Lung (tissue), 11 donors: ENCODE measurements at regions not wholly inside any gene's neighbourhood (a gene's known extent, or its start where the extent isn't known, plus 50 kb on each side); places are given as distances from the start of the nearest gene placed in this dataset.

Source experiments
- ATAC-seq: fragments of 200-7000 bp; cut with Tn5 transposase; one replicate; pipeline ENCODE4 v1.9.1; 2020; ENCODE audit warnings: moderate number of reproducible peaks; ENCODE audit not compliant: insufficient read depth, low FRiP score
- DNase-seq, 3 donors: peaks; one replicate each; pipeline ENCODE4 v3.0.0-alpha.2; 2013 to 2017
- H3K27ac ChIP-seq, 2 donors: one replicate each; pipeline ENCODE4 v1.5.1; 2013; ENCODE audit warnings: mild to moderate bottlenecking in 2 of 2, moderate library complexity in 2 of 2, control low read depth in 1 of 2, inconsistent platforms in 1 of 2, low read depth in 1 of 2, low read length in 1 of 2
- H3K27me3 ChIP-seq, 3 donors: one replicate each; pipeline ENCODE4 v1.5.1; 2013; ENCODE audit warnings: low read length in 2 of 3; ENCODE audit not compliant: control insufficient read depth in 3 of 3, insufficient read depth in 3 of 3
- H3K36me3 ChIP-seq, 4 donors: one replicate each; pipeline ENCODE4 v1.5.1; 2013; ENCODE audit warnings: low read length in 4 of 4, mild to moderate bottlenecking in 1 of 4, moderate library complexity in 1 of 4; ENCODE audit not compliant: control insufficient read depth in 4 of 4, insufficient read depth in 4 of 4
- H3K4me1 ChIP-seq, 5 donors: one replicate each; pipeline ENCODE4 v1.5.1; 2013; ENCODE audit warnings: low read length in 5 of 5, mild to moderate bottlenecking in 2 of 5, moderate library complexity in 1 of 5; ENCODE audit not compliant: control insufficient read depth in 5 of 5, insufficient read depth in 5 of 5
- H3K4me3 ChIP-seq: one replicate; pipeline ENCODE4 v1.5.1; 2013; ENCODE audit warnings: mild to moderate bottlenecking, control low read depth, moderate library complexity
- H3K9ac ChIP-seq, 2 donors: one replicate each; pipeline ENCODE4 v1.5.1; 2013; ENCODE audit warnings: low read length in 2 of 2, control low read depth in 1 of 2; ENCODE audit not compliant: insufficient read depth in 1 of 2
- H3K9me3 ChIP-seq, 4 donors: one replicate each; pipeline ENCODE4 v1.5.1; 2013; ENCODE audit warnings: low read length in 3 of 4, mild to moderate bottlenecking in 1 of 4, moderate library complexity in 1 of 4; ENCODE audit not compliant: control insufficient read depth in 4 of 4, insufficient read depth in 3 of 4
- CTCF ChIP-seq: IDR thresholded peaks from 2 replicates; pipeline ENCODE4 v1.5.1; 2012; ENCODE audit warnings: mild to moderate bottlenecking; ENCODE audit errors: control extremely low read depth, extremely low read depth
- WGBS, 2 donors: extraction: QIAGEN DNeasy Blood & Tissue Kit; methylation state at CpG; one replicate each; pipeline ENCODE4 v1.1.7; 2013; 5-methylcytosine and 5-hydroxymethylcytosine counted together
- donor health status: control.
- donor health status: control.
- donor health status: Bipolar disorder and iron deficiency.
- donor health status: healthy.
- donor health status: DM: yes; HTN: yes; CAD: no.

GRCh38 chr12:86445356-86445755, 189.2 kb upstream of the MGAT4C start:
- Histone ChIP-seq H3K4me3 (no peak overlapping the region), H3K36me3 (no peaks in the 10 kb centered on the region), H3K27ac (no peak overlapping the region), H3K27me3 (no peaks in the 10 kb centered on the region), H3K9ac (no peak overlapping the region), H3K4me1 (no peaks in the 10 kb centered on the region), H3K9me3 (no peaks in the 10 kb centered on the region)
- no peak for DNase-seq
- no peak for ATAC-seq
- 68 to 81% methylated on average over 5 of the region's 5 CpGs for WGBS, 2 donors
- no peak for TF ChIP-seq CTCF

GRCh38 chr12:86435053-86435452, 178.9 kb upstream of the MGAT4C start:
- Histone ChIP-seq H3K27ac (no peak overlapping the region), H3K36me3 (no peaks in the 10 kb centered on the region), H3K9ac (no peak overlapping the region), H3K4me1 (no peaks in the 10 kb centered on the region), H3K4me3 (no peak overlapping the region), H3K27me3 (no peaks in the 10 kb centered on the region), H3K9me3 (peaks cover 0 to 5% (median 4%) of the 10 kb centered on the region in 4 donors)
- peak in 2 of 3 donors; percentile 37 to 58 for DNase-seq
- ATAC-seq: no peak
- 31 to 56% methylated on average over 1 of the region's 1 CpG for WGBS, 2 donors
- no peak for TF ChIP-seq CTCF

DNA sequence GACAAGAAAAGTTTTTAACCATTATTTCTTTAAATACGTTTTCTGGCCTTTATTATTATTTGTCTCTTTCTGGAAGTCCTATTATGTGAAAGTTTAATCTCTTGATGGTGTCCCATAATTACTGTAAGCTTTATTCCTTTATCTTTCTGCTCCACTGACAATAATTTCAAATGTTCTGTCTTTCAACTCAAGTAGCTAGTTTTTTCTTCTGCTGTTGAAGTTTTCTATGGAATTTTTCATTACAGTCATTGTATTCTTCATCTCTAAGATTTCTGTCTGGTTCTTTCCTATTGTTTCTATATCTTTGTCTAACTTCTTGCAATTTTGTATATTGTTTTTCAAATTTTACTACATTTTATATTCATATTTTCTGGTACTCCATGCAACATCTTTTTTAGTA, 173.6 kb upstream of the MGAT4C start:
- 57 to 83% methylated on average over 1 of the region's 1 CpG for WGBS, 2 donors
- no peaks in the 10 kb centered on the region for H3K36me3 ChIP-seq
- no peaks in the 10 kb centered on the region for H3K27me3 ChIP-seq
- no peaks in the 10 kb centered on the region for H3K4me1 ChIP-seq
- no peak overlapping the region for H3K9ac ChIP-seq
- DNase-seq (no peak), ATAC-seq (no peak)
- H3K27ac ChIP-seq: no peak overlapping the region
- H3K4me3 ChIP-seq: no peak overlapping the region
- peaks cover 0 to 8% (median 4%) of the 10 kb centered on the region in 4 donors for H3K9me3 ChIP-seq
- no peak for TF ChIP-seq CTCF

- TF ChIP-seq CTCF: no peak
- Histone ChIP-seq H3K4me1 (no peaks in the 10 kb centered on the region), H3K4me3 (no peak overlapping the region), H3K9me3 (no peaks in the 10 kb centered on the region), H3K36me3 (no peaks in the 10 kb centered on the region), H3K27ac (no peak overlapping the region), H3K9ac (no peak overlapping the region), H3K27me3 (no peaks in the 10 kb centered on the region)
- DNase-seq (no peak), ATAC-seq (no peak)
- 92 to 93% methylated on average over 8 of the region's 8 CpGs for WGBS, 2 donors
These were observed 165.1 kb upstream of the MGAT4C start for GRCh38 chr12:86421333-86421732.
